Tibial nerve (tissue), 3 donors: ENCODE measurements at regions not wholly inside any gene's neighbourhood (a gene's known extent, or its start where the extent isn't known, plus 50 kb on each side); places are given as distances from the start of the nearest gene placed in this dataset.

ENCODE experiments used
- POLR2A ChIP-seq, 2 donors: fragments of 450-650 bp; IDR thresholded peaks; one replicate each; pipeline ENCODE4 v1.6.1; 2017; ENCODE audit warnings: antibody characterized with exemption in 2 of 2, mild to moderate bottlenecking in 2 of 2, moderate library complexity in 2 of 2
- TF ChIP-seq, protein P1 (sequence below), 5 experiments: fragments of 200-600 bp in 3 of 5; fragments of 450-650 bp in 2 of 5; sonication (generic) in 3 of 5; IDR thresholded peaks; one replicate each; pipeline ENCODE4 v1.5.1; 2016 to 2019; ENCODE audit warnings: antibody characterized with exemption in 5 of 5, mild to moderate bottlenecking in 3 of 5, moderate library complexity in 2 of 5

DNA sequence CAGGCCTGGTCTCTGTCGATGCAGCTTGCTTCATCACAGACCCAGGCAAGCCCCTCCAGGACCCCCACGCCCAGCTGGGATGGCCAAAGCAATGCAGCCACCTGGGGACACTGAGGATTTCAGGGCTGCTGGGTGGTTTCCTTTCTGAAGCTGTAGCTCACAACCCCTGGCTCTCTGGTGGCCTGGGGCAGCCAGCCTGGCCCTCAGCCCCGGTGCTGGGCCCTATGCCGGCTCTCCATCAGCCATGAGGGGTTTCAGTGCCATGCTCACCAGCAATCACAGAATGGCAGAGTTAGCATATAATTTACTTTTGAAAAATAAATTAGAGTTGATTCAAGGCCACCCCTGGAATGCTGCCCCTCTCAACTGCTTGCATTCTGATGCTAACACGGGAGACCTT lies 150.2 kb upstream of the UNC5B start:
- no peak for TF ChIP-seq POLR2A (IDR thresholded peaks at IDR 0.05)
- TF ChIP-seq, protein P1, sequence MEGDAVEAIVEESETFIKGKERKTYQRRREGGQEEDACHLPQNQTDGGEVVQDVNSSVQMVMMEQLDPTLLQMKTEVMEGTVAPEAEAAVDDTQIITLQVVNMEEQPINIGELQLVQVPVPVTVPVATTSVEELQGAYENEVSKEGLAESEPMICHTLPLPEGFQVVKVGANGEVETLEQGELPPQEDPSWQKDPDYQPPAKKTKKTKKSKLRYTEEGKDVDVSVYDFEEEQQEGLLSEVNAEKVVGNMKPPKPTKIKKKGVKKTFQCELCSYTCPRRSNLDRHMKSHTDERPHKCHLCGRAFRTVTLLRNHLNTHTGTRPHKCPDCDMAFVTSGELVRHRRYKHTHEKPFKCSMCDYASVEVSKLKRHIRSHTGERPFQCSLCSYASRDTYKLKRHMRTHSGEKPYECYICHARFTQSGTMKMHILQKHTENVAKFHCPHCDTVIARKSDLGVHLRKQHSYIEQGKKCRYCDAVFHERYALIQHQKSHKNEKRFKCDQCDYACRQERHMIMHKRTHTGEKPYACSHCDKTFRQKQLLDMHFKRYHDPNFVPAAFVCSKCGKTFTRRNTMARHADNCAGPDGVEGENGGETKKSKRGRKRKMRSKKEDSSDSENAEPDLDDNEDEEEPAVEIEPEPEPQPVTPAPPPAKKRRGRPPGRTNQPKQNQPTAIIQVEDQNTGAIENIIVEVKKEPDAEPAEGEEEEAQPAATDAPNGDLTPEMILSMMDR (IDR thresholded peaks at IDR 0.05): no peak
